Right cardiac atrium (tissue), 5 donors: ENCODE measurements at regions not wholly inside any gene's neighbourhood (a gene's known extent, or its start where the extent isn't known, plus 50 kb on each side); places are given as distances from the start of the nearest gene placed in this dataset.

Experiments used
- ATAC-seq, 2 donors: fragments of 200-7000 bp; cut with Tn5 transposase; one replicate each; pipeline versions ENCODE4 v1.8.0 to v1.9.1; 2020; ENCODE audit warnings: moderate library complexity in 2 of 2, mild to moderate bottlenecking in 1 of 2
- DNase-seq, 3 donors: peaks; one replicate each; pipeline ENCODE4 v3.0.0-alpha.2; 2020
- H3K27ac ChIP-seq: one replicate; pipeline ENCODE4 v1.5.1; 2013; ENCODE audit warnings: mild to moderate bottlenecking, low read length, control low read depth, moderate library complexity
- H3K27me3 ChIP-seq: one replicate; pipeline ENCODE4 v1.6.1; 2013; ENCODE audit not compliant: control insufficient read depth, insufficient read depth
- H3K4me1 ChIP-seq: one replicate; pipeline ENCODE4 v1.6.1; 2013; ENCODE audit warnings: low read length; ENCODE audit not compliant: control insufficient read depth, insufficient read depth
- H3K4me3 ChIP-seq: one replicate; pipeline ENCODE4 v1.5.1; 2013; ENCODE audit warnings: low read length, control low read depth
- H3K9me3 ChIP-seq: one replicate; pipeline ENCODE4 v1.6.1; 2013; ENCODE audit warnings: low read length; ENCODE audit not compliant: control insufficient read depth
- WGBS: extraction: QIAGEN DNeasy Blood & Tissue Kit; methylation state at CpG from one replicate; pipeline ENCODE4 v1.1.7; 2013; 5-methylcytosine and 5-hydroxymethylcytosine counted together
- intact Hi-C, 4 donors: fragments of 100-400 bp; cut with DNase I; formaldehyde crosslinking; loops; one replicate each; pipeline versions ENCODE4 v1.11.0 to v1.14.0; 2022 to 2023
- donor health status: healthy with polysubstance abuse.
- donor health status: DM: no; HTN: yes; CAD: no.
- donor health status: DM: no; HTN: no; CAD: no.
- donor health status: DM: no; HTN: yes; CAD: no; lungs with severe emphysema.
- donor health status: DM: yes; HTN: yes; CAD: no.

DNA sequence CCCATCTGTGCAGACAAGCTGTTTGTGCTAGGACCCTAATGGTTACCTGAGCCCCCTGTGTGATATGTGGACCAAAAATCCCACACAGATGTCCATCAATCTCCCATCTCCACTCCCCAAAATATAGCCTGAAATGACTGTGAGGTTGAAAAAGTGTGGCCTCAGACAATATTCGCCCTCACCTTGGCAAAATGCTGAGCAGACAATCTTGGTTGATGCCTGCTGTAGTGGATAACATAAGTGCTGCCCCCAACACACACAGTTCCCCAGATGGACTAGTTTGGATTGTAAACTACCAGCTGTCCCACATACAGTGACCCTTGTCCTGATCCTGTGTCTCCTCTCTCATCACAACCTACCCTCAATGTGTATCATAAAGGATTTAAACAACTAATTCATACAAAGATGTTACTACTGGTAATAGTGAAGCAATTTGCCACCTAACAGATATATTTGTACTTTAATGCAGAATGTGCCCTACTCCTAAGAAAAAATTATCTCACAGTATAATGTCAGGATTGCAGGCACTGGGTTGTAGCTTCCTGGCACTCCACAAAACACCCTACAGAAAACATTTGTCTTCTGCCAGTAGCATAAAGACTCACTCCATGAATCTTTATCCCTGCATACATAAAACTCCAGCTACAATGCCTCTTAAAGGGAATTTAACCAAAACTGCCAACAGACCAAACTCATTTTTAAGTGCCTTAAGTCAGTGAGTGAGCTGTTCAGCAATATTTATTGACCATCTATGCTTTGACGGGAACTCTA is 161.6 kb downstream of the FBXO15 start:
- Histone ChIP-seq H3K9me3 (no peaks in the 10 kb centered on the region), H3K4me1 (no peaks in the 10 kb centered on the region), H3K4me3 (no peak overlapping the region), H3K27ac (no peak overlapping the region), H3K27me3 (no peaks in the 10 kb centered on the region)
- DNase-seq (no peak), ATAC-seq (no peak)
- 62% methylated on average over 2 of the region's 2 CpGs for whole genome bisulfite sequencing
- intact Hi-C loops = no loop called here

DNA sequence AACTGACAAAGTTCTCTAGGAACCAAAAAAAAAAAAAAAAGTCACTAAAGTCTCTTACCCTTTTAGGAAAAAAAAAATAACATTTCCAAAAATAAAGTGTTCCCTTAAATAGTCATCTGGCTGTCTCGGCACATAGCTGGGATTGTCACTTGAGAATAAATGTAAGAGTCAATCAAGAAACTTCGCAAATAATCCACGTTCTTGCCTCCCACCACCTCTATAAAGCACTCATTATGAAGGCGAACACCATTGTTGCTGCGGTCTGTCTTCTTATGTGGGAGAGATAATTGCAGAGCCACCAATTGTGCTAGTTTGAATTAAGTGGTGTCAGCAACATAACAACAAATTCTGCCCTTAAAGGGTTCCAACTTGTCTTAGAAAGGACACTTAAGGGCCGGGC is 163.7 kb downstream of the FBXO15 start:
- no peaks in the 10 kb centered on the region for H3K4me1 ChIP-seq
- H3K4me3 ChIP-seq = no peak overlapping the region
- intact Hi-C loops = no loop called here
- no peaks in the 10 kb centered on the region for H3K27me3 ChIP-seq
- DNase-seq = no peak
- WGBS = 87% methylated on average over 6 of the region's 6 CpGs
- H3K27ac ChIP-seq = no peak overlapping the region
- ATAC-seq = no peak
- no peaks in the 10 kb centered on the region for H3K9me3 ChIP-seq

DNA sequence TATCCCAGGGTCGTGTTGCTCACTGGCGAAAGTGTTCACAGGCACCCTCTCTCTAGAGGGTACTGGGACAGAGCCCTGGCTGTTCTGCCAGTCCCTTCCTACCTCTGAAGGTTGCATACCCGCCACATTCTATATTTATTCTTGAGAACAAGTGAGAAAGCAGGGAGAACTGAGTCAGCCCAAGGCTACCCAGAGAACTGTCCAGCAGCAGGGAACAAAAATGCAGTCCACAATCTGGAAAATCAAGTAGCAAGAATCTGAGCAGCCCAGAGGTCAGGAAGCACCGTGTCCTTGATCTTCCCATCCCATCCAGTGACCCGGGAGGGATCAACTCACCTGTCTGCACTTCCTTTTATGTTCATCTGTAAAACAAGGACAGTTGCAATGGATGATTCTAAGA is 164.1 kb downstream of the FBXO15 start:
- WGBS = 77% methylated on average over 5 of the region's 5 CpGs
- Histone ChIP-seq H3K27me3 (no peaks in the 10 kb centered on the region), H3K27ac (no peak overlapping the region), H3K4me1 (no peaks in the 10 kb centered on the region), H3K9me3 (no peaks in the 10 kb centered on the region), H3K4me3 (no peak overlapping the region)
- DNase-seq (no peak), ATAC-seq (no peak)
- intact Hi-C loops = no loop called here

DNA sequence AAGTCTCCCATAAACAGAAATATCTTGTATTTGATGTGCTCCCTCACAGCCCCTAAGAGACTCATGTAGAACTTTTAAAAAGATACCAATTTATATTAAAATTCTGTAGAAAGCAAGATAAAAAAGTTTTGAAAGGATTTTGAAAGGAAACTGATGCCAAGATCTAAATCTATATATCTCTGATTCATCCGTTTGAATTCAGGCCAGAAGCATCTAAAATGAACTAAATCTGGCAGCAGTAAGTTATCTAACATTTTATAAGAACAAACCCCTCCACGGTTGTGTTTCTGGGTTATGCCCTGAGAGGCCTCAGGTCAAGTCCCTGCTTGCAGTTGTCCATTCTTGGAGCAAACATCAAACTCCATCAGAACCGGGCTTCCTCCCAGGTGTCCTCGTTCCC is 165.8 kb downstream of the FBXO15 start:
- H3K27me3 ChIP-seq = no peaks in the 10 kb centered on the region
- no peaks in the 10 kb centered on the region for H3K9me3 ChIP-seq
- no peak for ATAC-seq
- 63% methylated on average over 4 of the region's 4 CpGs for WGBS
- H3K4me1 ChIP-seq = no peaks in the 10 kb centered on the region
- no peak overlapping the region for H3K27ac ChIP-seq
- DNase-seq = no peak
- H3K4me3 ChIP-seq = no peak overlapping the region
- intact Hi-C loops = no loop called here

DNA sequence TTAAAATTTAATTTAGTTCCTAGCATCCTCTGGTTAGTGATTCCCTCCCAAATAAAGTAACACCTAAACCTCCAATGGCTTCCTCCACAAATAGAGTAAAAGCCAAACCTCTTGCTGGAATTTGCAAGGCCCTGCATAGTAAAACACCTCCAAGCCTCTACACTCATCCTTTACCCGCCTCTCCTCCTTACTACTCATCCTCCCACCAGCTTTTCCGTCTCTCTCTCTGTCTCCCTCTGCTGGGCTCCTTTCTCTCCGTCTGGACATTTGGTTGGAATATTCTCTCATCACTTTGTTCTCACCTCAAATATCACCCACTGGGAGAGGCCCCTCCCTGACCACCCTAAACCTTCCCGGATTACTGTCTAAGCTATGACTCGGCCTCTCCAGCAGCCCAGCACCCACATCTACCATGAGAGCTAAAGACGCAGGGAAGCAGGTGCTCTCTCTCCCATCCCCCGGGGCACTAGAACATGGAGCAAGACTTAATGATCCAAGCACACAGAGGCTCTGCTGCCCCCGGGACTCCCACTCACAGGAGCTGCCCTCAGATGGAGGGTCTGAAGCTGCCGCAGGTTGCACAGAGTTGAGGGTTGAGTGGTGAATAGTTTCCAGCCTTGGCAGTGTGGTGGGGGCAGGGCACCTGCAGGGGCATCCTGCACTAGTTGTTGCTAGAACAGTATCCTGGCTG is 167.2 kb downstream of the FBXO15 start:
- intact Hi-C loops = no loop called here
- ATAC-seq (no peak), DNase-seq (no peak)
- no peak overlapping the region for H3K4me3 ChIP-seq
- no peaks in the 10 kb centered on the region for H3K9me3 ChIP-seq
- H3K27me3 ChIP-seq = no peaks in the 10 kb centered on the region
- H3K4me1 ChIP-seq = no peaks in the 10 kb centered on the region
- H3K27ac ChIP-seq = no peak overlapping the region
- 75% methylated on average over 9 of the region's 9 CpGs for WGBS

DNA sequence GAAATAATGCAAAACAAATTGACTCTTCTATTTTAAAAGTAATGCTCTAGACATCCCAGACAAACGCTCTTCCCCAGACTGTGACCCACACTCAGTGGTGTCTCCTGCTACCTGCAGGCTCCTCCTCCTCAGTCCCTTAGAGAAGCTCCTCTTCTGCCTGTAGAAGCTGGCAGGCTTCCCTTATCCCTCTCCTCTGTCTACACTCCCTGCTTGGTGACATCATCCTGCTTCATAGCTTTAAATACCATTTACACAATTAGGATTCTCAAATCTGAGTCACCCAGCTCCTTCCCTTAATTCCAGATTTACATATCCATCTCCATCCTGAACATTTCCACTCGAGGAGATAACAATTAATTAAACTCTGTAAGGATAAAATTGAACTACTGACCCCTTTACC is 167.9 kb downstream of the FBXO15 start:
- Histone ChIP-seq H3K9me3 (no peaks in the 10 kb centered on the region), H3K4me3 (no peak overlapping the region), H3K27ac (no peak overlapping the region), H3K4me1 (no peaks in the 10 kb centered on the region), H3K27me3 (no peaks in the 10 kb centered on the region)
- ATAC-seq = no peak
- no peak for DNase-seq
- intact Hi-C loops = no loop called here
- 49% methylated on average over 2 of the region's 2 CpGs for WGBS

DNA sequence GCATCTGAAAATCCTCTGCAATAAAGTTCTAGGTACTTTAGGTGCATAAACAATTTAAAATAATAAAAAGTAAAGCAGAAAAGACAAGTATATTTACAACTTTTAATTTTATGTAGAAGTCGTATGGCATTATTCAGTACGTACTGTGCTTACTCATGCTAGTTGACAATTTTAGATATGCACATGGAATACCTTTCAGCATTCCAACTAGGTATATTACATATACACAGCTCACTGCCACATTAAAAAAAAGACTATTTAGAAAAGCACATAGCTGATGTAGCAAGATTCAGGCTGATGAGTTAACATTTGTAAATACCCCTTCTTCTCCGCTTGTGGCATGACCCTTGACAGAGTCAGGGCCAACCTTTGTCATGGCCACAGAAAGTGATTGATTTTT is 171.2 kb downstream of the FBXO15 start:
- H3K4me3 ChIP-seq = no peak overlapping the region
- ATAC-seq = no peak
- no peak for DNase-seq
- WGBS = 88% methylated on average over 3 of the region's 3 CpGs
- no peaks in the 10 kb centered on the region for H3K4me1 ChIP-seq
- intact Hi-C loops = no loop called here
- H3K27me3 ChIP-seq = no peaks in the 10 kb centered on the region
- no peaks in the 10 kb centered on the region for H3K9me3 ChIP-seq
- no peak overlapping the region for H3K27ac ChIP-seq

DNA sequence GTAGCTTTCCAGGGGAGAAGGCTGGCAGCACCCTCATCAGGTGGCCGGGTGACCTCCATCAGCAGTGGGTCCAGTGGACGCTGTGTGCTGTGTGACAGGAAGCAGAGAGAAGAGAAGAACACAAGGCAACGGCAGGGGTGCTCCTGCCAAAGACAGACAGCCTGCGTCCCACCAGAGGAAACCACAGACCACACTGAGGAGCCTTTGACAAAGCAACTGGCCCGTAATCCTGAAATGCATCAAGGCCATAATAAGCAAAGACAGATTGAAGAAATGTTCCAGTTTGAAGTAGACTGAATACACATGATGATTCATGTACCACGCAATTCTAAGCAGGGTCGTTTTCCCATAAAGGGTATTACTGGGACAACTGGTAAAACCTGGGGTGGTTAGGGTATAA is 172.4 kb downstream of the FBXO15 start:
- no peaks in the 10 kb centered on the region for H3K4me1 ChIP-seq
- no peaks in the 10 kb centered on the region for H3K9me3 ChIP-seq
- ATAC-seq (no peak), DNase-seq (no peak)
- no peak overlapping the region for H3K4me3 ChIP-seq
- no peaks in the 10 kb centered on the region for H3K27me3 ChIP-seq
- intact Hi-C loops = no loop called here
- no peak overlapping the region for H3K27ac ChIP-seq
- WGBS = 70% methylated on average over 7 of the region's 7 CpGs

DNA sequence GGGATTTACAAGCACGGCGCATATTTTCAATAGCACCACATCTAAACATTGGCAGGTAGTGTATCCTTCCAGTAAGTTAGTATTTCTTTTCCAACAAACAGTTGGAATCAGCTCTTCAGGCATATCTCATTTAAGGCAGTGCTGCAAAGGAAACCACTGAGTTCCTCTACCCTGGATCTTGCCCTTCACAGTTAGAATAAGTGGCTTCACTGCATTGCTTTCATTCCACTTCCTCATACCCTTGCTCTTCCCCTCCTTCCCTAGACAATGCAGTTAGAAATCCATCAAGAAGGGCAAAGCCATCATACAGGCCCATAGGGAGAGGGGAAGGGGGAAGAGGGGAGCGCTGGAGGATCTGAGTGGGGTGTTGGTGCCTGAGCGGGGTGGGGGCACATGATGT is 173.7 kb downstream of the FBXO15 start:
- Histone ChIP-seq H3K9me3 (no peaks in the 10 kb centered on the region), H3K4me3 (no peak overlapping the region), H3K27me3 (no peaks in the 10 kb centered on the region), H3K4me1 (no peaks in the 10 kb centered on the region), H3K27ac (no peak overlapping the region)
- DNase-seq (no peak), ATAC-seq (no peak)
- intact Hi-C loops = no loop called here
- WGBS = 90% methylated on average over 4 of the region's 4 CpGs

DNA sequence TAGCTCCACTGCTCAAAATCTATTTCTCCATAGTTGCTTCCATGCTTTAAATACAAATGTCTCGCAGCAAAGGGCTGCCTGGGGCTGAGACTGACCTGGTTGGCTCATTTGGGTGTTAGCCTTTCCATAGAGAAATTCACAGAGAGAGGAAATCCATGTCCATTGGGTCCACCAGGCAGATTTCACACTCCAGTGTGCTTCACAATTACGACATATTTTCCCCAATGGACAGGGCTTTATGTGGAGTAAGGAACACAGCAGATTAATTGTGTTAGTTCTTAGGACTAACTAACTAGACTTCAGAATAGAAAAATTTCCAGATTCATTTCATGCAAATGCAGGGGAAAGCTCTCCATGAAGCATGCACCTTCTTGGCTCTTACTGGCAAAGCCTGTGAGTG is 180.7 kb downstream of the FBXO15 start:
- no peak overlapping the region for H3K4me3 ChIP-seq
- no peak for DNase-seq
- intact Hi-C loops = no loop called here
- no peak overlapping the region for H3K27ac ChIP-seq
- WGBS = 73% methylated on average over 2 of the region's 2 CpGs
- no peaks in the 10 kb centered on the region for H3K27me3 ChIP-seq
- no peaks in the 10 kb centered on the region for H3K9me3 ChIP-seq
- H3K4me1 ChIP-seq = no peaks in the 10 kb centered on the region
- no peak for ATAC-seq

DNA sequence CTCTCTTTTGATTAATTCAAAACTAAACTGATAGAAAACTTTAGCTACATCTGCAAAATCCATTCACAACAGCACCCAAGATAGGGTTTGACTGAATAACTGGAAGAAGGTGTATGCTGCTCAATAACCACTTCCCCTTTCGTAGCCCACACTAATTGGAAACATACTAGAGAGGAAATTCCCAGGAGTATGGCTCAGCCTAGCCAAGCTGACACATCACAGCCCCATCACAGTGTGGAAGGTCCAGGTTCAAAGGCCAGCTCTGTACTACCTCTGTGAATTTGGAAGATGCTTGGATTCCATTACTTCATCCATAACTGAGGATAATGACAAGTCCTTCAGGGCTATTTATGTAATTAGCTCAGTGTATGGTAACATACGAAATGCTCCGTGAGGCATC is 185.4 kb downstream of the FBXO15 start:
- 77% methylated on average over 3 of the region's 3 CpGs for whole genome bisulfite sequencing
- DNase-seq (no peak), ATAC-seq (no peak)
- Histone ChIP-seq H3K27ac (no peak overlapping the region), H3K4me3 (no peak overlapping the region), H3K4me1 (no peaks in the 10 kb centered on the region), H3K9me3 (no peaks in the 10 kb centered on the region), H3K27me3 (no peaks in the 10 kb centered on the region)
- intact Hi-C loops = no loop called here

DNA sequence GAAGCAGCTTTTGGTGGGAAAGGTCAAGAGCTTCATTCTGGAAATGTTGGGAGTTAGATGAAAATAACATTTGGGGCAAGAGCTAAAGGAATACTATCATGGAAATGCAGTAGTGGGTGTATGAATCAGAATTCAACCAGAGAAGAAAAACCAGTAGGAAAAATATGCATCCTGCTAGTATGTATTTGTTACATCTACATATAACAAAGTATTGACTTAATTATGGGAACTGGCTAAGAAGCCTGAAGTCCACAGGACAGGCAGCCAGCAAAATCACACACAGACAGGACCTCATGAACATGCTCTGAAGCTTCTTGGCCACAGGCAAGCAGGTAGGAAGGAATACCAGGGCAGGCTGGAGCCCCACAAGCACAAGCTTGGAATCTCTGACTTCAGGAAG is 185.8 kb downstream of the FBXO15 start:
- ATAC-seq (no peak), DNase-seq (no peak)
- no peaks in the 10 kb centered on the region for H3K27me3 ChIP-seq
- intact Hi-C loops = no loop called here
- no peaks in the 10 kb centered on the region for H3K4me1 ChIP-seq
- H3K27ac ChIP-seq = no peak overlapping the region
- H3K9me3 ChIP-seq = no peaks in the 10 kb centered on the region
- no peak overlapping the region for H3K4me3 ChIP-seq
